Muscle of arm (tissue), 1 donor: ENCODE measurements at regions not wholly inside any gene's neighbourhood (a gene's known extent, or its start where the extent isn't known, plus 50 kb on each side); places are given as distances from the start of the nearest gene placed in this dataset.
A peak's percentile ranks its signal among the peaks of the same experiment; 100 is the strongest.

Experiments used
- DNase-seq: peaks from one replicate; pipeline ENCODE4 v3.0.0-alpha.2; 2013

- no peak for DNase-seq
Measured at GRCh38 chr2:236922061-236922460, 163.6 kb upstream of the COPS8 start.

DNA sequence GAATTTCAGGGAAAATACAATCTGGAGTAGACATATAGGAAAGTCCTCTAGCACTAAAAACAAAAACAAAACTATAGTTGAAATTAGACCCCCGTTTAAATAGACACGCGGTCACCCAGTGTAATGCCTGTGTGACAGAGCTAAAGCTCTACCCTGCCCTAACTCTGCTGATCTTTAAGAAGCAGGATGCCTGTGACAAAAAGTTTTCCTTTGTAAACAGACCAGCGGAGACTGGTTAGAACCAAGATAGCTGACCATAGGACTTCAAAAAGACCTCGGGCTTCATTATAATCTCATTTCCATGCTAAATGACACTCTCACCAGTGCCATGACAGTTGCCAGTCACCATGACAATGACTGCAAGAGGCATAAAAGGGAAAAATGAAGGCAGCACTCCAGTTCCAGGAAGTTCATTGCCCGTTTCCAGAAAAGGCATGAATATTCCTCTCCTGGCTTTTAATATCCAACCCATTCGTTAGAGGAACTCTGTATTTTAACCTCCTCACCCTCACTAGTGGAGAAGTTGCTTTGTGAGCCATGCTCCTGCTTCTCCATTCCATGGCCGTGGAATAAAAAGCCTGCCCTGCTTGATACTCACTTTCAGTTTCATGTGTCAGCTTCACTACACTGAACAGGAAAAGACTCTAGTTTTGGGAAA lies 157.2 kb upstream of the COPS8 start:
- DNase-seq, result no peak

DNA sequence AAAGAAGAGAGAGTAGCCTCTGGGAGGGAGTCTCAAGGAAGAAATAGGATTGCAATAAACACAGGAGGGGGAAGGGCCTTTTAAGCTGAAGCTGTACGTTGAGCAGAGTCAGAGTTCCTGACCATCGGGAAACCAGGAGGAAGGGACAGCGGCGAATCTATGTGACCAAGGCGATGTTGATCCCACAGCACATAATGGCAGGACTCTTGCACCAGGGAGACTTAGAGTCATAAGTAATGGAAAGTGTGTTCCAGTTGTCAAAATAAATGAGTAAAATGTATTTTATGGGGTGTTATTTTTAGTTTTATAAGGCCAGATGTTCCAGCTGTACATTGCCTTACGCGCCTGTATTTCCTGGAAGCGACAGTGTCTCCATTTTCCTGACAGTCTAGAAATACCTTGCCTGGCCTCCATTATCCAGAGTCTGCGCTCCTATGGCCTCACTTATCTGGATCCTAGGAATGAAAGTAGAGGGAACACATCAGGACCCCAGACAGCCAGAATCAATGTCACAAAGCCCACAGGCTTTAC lies 152.8 kb upstream of the COPS8 start:
- DNase-seq, result peak; percentile 61

DNA sequence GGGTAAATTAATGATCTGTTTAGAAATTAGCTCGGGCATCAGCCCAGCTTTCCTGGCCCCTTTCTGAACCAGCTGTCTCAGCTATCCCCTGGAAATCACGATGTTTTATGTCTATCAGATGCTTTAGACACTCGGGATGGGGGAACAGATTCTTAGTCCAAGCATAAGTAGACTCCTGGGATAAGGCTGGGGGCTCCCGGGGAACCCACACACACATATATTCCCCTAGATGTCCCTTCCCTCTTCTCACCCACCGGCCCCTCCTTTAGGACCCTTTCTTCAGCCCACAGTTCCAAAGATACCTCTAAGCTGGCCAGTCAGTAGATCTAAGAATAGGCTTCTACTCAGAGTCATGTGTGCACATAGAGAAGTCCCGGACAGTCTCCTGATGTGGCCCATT lies 151.5 kb upstream of the COPS8 start:
- DNase-seq, result no peak

DNA sequence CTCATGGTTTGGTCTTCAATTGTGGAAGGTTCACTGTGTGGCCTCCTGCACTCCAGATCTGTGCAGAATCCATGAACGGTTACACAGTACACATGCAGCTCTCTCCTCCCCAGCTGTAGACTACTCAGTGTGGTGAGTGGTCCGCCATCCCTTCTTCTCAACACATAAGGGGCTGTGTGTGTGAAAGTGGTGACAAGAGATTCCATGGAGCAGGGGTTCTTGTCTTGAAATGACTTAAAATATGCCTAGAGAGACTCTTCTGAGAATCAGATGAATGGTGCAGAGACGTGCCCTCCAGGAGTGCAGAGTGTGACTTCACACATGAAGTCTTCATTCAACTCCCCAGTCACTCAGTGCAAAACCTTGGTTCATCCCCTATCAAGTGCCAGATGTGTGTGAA lies 151.0 kb upstream of the COPS8 start:
- DNase-seq, result no peak

GRCh38 chr2:236935083-236935482 lies 150.6 kb upstream of the COPS8 start:
- DNase-seq, result no peak

DNA sequence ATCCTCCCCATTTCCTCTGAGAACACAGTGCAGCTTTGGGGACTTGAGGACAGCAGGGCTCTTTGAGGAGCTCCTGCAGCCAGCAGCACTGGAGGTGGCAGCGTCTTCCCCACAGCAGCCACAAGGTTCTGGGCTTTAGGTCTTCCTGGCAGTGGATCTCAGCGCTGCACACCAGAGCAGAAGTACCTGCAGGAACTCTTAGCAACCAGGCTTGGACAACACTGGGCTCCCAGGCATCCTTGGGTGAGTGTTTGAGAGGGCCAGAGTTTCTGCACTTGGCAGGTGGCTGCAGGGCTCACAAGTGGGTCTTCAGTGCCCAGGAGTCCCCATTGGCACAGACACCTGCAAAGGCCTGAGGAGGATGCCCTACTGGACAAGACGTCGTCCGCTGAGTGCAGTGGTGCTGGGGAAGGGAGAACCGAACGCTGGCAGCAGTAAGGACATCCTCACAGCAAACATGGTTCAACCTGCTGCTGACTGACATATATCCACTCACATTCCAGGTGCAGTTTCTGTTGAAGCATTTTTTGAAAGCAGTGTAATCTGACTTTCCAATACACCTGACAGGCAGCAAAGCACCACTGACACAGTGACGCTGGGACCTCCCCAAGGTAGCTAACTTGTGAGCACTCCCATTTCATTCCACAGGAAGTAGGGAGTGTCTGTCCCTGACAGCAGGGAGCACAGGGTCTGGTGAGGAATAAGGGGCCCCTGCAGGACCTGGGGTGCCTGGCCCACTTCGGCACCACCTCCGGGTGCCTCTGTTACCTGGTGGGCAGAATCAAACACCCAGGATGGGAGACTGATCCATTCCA lies 149.9 kb upstream of the COPS8 start:
- DNase-seq, result no peak

- no peak for DNase-seq
Measured at GRCh38 chr2:236936446-236936940, 149.2 kb upstream of the COPS8 start.

- DNase-seq, result no peak
Measured at GRCh38 chr2:236938126-236938525, 147.6 kb upstream of the COPS8 start.

GRCh38 chr2:236939271-236939670 lies 146.4 kb upstream of the COPS8 start:
- DNase-seq, result no peak

- DNase-seq, result no peak
Measured at GRCh38 chr2:236939721-236940231, 145.9 kb upstream of the COPS8 start.

DNA sequence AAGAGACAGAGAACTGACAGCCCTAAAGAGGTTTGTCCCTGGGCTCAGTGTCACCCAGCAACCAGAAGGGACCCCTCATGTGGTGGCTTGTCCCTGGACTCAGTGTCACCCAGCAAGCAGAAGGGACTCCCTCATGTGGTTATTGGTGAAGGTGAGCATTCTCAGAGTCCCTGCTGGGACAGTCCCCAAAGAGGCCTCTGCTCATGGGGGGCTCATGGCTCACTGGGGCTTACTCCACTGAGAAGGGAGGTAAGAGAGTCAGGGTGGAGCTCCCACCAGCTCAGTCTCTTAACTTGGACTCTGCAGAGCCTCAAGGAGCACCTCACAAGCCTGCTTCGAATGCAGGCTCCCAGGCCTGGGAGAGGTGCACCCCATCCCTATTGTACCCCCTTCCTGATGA lies 145.2 kb upstream of the COPS8 start:
- no peak for DNase-seq

- no peak for DNase-seq
Measured at GRCh38 chr2:236940916-236941520, 144.7 kb upstream of the COPS8 start.

- DNase-seq, result no peak
Measured at GRCh38 chr2:236941551-236941950, 144.1 kb upstream of the COPS8 start.

DNA sequence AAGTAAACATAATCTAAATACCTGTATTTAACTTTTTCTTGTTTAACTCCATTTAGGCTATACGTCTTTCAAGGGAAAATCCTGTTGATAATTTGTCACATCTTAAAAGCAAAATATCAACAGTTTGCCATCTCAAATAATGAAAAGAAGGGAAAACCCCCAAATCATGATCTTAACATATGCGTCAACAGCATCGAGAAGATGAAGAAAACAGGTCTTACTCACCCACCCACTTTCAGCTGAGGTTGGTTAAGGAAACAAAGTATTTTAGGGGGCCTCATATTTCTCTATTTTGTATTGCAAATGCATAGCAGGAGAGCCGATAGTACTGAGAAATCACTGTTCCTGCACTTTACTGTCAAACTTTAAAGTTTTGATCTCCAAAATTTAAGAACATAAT lies 143.1 kb upstream of the COPS8 start:
- DNase-seq, result no peak

- DNase-seq, result no peak
Measured at GRCh38 chr2:236943068-236943467, 142.6 kb upstream of the COPS8 start.

DNA sequence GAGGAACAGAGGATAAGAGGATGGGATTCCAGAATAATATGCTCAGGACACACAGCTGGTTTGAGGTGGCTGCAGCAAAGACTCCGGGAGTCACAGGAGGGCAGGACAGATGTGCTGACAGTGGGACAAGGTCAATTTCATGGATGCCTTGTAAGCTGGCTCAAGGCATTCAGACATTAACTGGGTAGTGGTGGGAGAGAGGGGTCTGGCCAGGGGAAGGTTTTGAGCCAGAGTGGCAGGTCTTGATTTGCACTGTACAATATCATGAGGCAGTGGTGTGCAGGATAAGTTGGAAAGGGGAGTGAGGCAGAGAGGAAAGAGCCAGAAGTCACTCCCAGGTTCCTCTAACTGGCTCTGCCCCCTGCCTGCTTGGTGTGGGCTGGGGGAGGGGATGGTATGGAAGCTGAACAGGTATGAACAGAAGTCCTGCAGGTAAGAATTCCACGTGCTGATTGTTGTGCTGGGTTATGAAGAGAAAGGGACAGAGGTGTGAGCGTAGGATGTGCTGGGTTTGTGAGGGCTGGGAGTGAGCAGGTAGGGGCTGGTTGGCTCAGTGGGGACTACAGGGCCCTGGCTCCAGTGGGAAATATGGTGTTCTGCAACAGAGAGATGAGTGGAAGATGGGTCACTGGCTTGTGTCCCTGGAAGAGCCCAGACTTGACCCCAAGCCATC lies 141.7 kb upstream of the COPS8 start:
- DNase-seq, result no peak

- DNase-seq, result no peak
Measured at GRCh38 chr2:236944561-236944960, 141.1 kb upstream of the COPS8 start.

DNA sequence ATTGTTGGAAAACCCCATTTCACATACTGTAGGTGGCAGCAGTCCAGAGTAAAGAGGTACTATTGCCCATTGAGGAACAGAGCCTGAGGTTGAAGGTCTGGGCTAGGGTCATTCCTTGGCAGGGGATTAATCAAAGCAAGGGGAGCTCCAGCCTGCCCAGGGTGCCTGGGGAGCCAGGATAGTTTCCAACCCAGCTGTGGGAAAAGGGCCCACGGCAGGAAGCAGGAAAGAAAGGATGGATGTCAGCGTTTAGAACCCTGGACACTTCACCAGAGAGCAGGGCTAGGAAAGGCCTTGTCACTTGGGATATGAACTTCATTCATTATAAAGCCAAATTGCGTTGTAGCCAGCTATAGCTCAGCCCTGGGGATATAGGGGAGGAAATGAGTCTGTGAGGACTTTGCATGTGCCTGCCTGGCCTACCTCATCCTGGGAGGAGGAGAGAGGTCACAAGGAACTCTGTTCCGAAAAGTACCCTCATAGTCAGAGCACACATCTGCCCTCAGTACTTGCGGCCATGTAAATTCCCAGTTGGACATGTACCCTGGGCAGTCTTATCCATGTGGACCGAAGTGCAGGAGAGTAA lies 140.2 kb upstream of the COPS8 start:
- no peak for DNase-seq

- no peak for DNase-seq
Measured at GRCh38 chr2:236946871-236947270, 138.8 kb upstream of the COPS8 start.

- no peak for DNase-seq
Measured at GRCh38 chr2:236947294-236947693, 138.4 kb upstream of the COPS8 start.

GRCh38 chr2:236947896-236948295 lies 137.8 kb upstream of the COPS8 start:
- no peak for DNase-seq
